ENCODE measurements at regions not wholly inside any gene's neighbourhood (a gene's known extent, or its start where the extent isn't known, plus 50 kb on each side); places are given as distances from the start of the nearest gene placed in this dataset.

DNA sequence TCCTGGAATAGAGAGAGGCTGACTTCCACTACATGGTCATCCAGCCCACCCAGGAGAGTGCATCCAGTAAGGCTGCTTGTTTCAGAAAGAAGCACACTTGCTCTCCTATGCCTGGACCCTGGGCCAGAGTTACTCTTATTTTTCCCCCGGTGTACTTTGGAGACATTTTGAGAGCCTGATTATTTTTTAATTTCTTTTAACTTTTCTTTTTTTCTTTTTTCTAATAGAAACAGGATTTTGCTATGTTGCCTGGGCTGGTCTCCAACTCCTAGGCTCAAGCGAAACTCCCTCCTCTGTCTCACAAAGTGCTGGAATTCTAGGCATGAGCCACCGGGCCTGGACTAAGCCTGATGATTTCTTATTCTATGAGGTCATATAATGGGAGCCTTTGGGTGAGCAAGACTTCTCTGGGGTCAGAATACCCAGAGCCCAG lies 62.2 kb downstream of the RPL37A start:
- Histone ChIP-seq H3K27me3 (ENCODE audit: control insufficient read depth, insufficient read depth, low read length) (no peaks in the 10 kb centered on the region), H3K36me3 (ENCODE audit: control insufficient read depth, insufficient read depth, low read length) (no peaks in the 10 kb centered on the region), H3K27ac (ENCODE audit: insufficient read depth, low read length, poor library complexity, severe bottlenecking) (no peak overlapping the region), H3K4me3 (ENCODE audit: low read depth, low read length) (no peak overlapping the region), H3K4me1 (ENCODE audit: control insufficient read depth, insufficient read depth, low read length, poor library complexity, severe bottlenecking) (no peaks in the 10 kb centered on the region), H3K9me3 (ENCODE audit: control insufficient read depth in 2 of 2, low read length in 2 of 2) (no peaks in the 10 kb centered on the region)
- no peak for ATAC-seq (ENCODE audit: low read depth in 2 of 2)
- H3K27ac Mint-ChIP-seq: no peak overlapping the region
- peaks cover 0 to 4% (median 0%) of the 10 kb centered on the region in 7 donors for H3K9me3 Mint-ChIP-seq
- peaks cover 8% of the 10 kb centered on the region for H3K27me3 Mint-ChIP-seq
- no peak overlapping the region for H3K4me3 Mint-ChIP-seq
- no peaks in the 10 kb centered on the region for H3K36me3 Mint-ChIP-seq
- H3K4me1 Mint-ChIP-seq: no peaks in the 10 kb centered on the region
- DNase-seq: no peak

DNA sequence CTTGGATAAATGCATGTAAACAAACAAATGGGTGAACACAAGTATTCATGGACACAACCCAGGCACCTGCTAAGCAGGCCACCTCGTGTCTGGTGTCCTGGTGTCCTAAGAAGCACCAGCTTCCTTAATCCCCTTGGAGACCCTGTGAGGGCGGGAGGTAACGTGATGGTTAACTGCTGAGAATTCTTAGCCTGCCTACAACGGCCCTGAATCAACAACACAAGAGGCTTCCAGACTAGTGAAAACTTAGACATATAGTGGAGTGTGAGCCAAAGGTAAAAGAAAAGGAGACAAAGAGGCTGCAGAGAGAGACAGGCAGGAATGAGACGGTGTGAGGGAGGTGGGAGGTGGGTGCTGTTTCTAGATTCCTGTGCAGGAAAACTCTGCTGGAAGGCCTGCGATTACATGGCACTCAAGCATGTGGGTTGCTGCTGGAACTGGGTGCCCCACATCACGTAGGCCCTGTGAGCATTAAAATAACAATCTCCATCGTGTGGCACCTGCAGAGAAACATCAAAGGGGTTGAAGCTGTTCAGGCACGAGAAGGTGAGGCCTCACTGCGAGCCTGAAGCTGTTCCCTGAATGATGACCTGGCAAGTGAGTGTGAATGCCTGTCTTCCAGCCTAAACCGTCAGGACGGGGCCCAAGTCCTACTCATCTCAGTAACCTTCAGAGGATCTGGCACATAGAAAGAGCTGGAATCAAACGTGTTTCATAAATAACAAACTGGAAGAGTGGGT lies 64.2 kb downstream of the RPL37A start:
- H3K4me1 Mint-ChIP-seq: no peaks in the 10 kb centered on the region
- H3K27me3 ChIP-seq (ENCODE audit: control insufficient read depth, insufficient read depth, low read length): no peaks in the 10 kb centered on the region
- no peak overlapping the region for H3K4me3 ChIP-seq (ENCODE audit: low read depth, low read length)
- peaks cover 0 to 4% (median 0%) of the 10 kb centered on the region in 7 donors for H3K9me3 Mint-ChIP-seq
- ATAC-seq (ENCODE audit: low read depth in 2 of 2): no peak
- DNase-seq: no peak
- H3K36me3 Mint-ChIP-seq: no peaks in the 10 kb centered on the region
- H3K27me3 Mint-ChIP-seq: peaks cover 7% of the 10 kb centered on the region
- no peak overlapping the region for H3K27ac Mint-ChIP-seq
- no peaks in the 10 kb centered on the region for H3K9me3 ChIP-seq (ENCODE audit: control insufficient read depth in 2 of 2, low read length in 2 of 2)
- no peak overlapping the region for H3K27ac ChIP-seq (ENCODE audit: insufficient read depth, low read length, poor library complexity, severe bottlenecking)
- no peaks in the 10 kb centered on the region for H3K4me1 ChIP-seq (ENCODE audit: control insufficient read depth, insufficient read depth, low read length, poor library complexity, severe bottlenecking)
- no peaks in the 10 kb centered on the region for H3K36me3 ChIP-seq (ENCODE audit: control insufficient read depth, insufficient read depth, low read length)
- no peak overlapping the region for H3K4me3 Mint-ChIP-seq

DNA sequence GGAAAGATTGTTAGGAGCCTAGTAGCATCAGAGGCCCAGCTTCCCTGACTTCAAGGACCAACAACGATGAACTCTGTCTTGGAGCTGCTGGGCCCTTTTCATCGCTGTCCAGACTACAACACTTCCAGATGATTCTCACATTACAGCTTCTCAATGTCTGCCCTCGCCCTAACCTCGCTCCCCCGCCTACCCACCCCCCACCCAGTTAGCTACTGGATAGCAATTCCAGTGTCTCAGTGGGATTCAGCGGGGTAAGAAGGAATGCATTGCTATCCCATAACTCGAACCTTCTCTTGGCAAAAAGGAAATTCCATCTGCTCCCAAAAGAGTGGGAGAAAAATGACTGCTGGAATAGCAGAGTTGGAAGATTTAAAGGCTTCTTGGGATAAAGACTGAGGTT lies 65.0 kb downstream of the RPL37A start:
- no peak for DNase-seq
- peaks cover 7% of the 10 kb centered on the region for H3K27me3 Mint-ChIP-seq
- H3K27me3 ChIP-seq (ENCODE audit: control insufficient read depth, insufficient read depth, low read length): no peaks in the 10 kb centered on the region
- H3K27ac Mint-ChIP-seq: no peak overlapping the region
- peaks cover 0 to 4% (median 0%) of the 10 kb centered on the region in 7 donors for H3K9me3 Mint-ChIP-seq
- H3K27ac ChIP-seq (ENCODE audit: insufficient read depth, low read length, poor library complexity, severe bottlenecking): no peak overlapping the region
- no peak overlapping the region for H3K4me3 ChIP-seq (ENCODE audit: low read depth, low read length)
- no peaks in the 10 kb centered on the region for H3K36me3 Mint-ChIP-seq
- no peaks in the 10 kb centered on the region for H3K4me1 Mint-ChIP-seq
- ATAC-seq (ENCODE audit: low read depth in 2 of 2): no peak
- H3K9me3 ChIP-seq (ENCODE audit: control insufficient read depth in 2 of 2, low read length in 2 of 2): no peaks in the 10 kb centered on the region
- H3K36me3 ChIP-seq (ENCODE audit: control insufficient read depth, insufficient read depth, low read length): no peaks in the 10 kb centered on the region
- no peaks in the 10 kb centered on the region for H3K4me1 ChIP-seq (ENCODE audit: control insufficient read depth, insufficient read depth, low read length, poor library complexity, severe bottlenecking)
- H3K4me3 Mint-ChIP-seq: no peak overlapping the region

DNA sequence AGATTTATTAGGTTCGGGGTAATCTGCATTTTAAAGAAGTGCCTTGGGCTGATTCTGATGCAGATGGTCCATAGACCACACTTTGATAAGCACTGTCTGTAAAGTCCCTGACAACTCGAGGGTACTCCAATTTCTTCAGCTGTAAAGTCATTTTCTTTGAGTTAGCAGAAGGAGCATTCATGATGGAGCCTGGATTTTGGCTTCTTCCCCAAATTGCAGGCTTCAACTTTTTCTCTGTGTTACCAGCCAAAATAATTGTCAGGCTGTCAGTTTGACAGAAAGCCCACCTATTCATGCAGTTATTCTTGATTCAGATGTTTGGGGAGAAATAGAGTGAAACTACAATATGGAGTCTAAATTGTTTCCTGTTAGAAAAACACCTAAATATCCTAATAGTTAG lies 66.0 kb downstream of the RPL37A start:
- Mint-ChIP-seq H3K4me3 (no peak overlapping the region), H3K4me1 (no peaks in the 10 kb centered on the region), H3K27me3 (peaks cover 7% of the 10 kb centered on the region), H3K9me3 (peaks cover 0 to 4% (median 0%) of the 10 kb centered on the region in 7 donors), H3K27ac (no peak overlapping the region), H3K36me3 (no peaks in the 10 kb centered on the region)
- H3K4me1 ChIP-seq (ENCODE audit: control insufficient read depth, insufficient read depth, low read length, poor library complexity, severe bottlenecking): no peaks in the 10 kb centered on the region
- no peaks in the 10 kb centered on the region for H3K36me3 ChIP-seq (ENCODE audit: control insufficient read depth, insufficient read depth, low read length)
- no peaks in the 10 kb centered on the region for H3K9me3 ChIP-seq (ENCODE audit: control insufficient read depth in 2 of 2, low read length in 2 of 2)
- H3K27ac ChIP-seq (ENCODE audit: insufficient read depth, low read length, poor library complexity, severe bottlenecking): no peak overlapping the region
- H3K4me3 ChIP-seq (ENCODE audit: low read depth, low read length): no peak overlapping the region
- ATAC-seq (ENCODE audit: low read depth in 2 of 2): no peak
- no peaks in the 10 kb centered on the region for H3K27me3 ChIP-seq (ENCODE audit: control insufficient read depth, insufficient read depth, low read length)
- DNase-seq: no peak

DNA sequence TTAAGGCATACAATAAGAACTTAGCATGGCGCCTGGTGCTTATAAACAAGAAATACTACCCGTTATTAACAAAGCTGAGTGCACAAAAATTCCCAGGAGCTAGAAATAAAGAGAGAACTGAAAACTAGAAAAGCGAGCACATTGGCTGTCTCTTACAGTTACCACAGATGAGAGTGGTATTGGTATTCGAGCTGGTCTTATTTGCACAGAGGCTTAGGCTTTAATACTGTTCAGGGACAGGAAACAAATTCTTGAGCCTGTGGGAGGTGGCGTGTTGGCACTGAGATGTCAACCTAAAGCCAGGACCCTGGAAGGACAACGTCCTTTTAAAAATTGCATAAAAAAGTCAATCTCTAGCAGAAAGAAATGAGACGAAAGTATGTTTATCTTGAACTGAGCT lies 67.3 kb upstream of the IGFBP2 start:
- Mint-ChIP-seq H3K4me1 (no peaks in the 10 kb centered on the region), H3K27me3 (peaks cover 7% of the 10 kb centered on the region), H3K4me3 (no peak overlapping the region), H3K36me3 (no peaks in the 10 kb centered on the region), H3K9me3 (peaks cover 0 to 5% (median 0%) of the 10 kb centered on the region in 7 donors), H3K27ac (no peak overlapping the region)
- H3K4me1 ChIP-seq (ENCODE audit: control insufficient read depth, insufficient read depth, low read length, poor library complexity, severe bottlenecking): no peaks in the 10 kb centered on the region
- H3K4me3 ChIP-seq (ENCODE audit: low read depth, low read length): no peak overlapping the region
- no peak overlapping the region for H3K27ac ChIP-seq (ENCODE audit: insufficient read depth, low read length, poor library complexity, severe bottlenecking)
- no peak for DNase-seq
- H3K27me3 ChIP-seq (ENCODE audit: control insufficient read depth, insufficient read depth, low read length): no peaks in the 10 kb centered on the region
- H3K36me3 ChIP-seq (ENCODE audit: control insufficient read depth, insufficient read depth, low read length): no peaks in the 10 kb centered on the region
- no peak for ATAC-seq (ENCODE audit: low read depth in 2 of 2)
- H3K9me3 ChIP-seq (ENCODE audit: control insufficient read depth in 2 of 2, low read length in 2 of 2): no peaks in the 10 kb centered on the region

DNA sequence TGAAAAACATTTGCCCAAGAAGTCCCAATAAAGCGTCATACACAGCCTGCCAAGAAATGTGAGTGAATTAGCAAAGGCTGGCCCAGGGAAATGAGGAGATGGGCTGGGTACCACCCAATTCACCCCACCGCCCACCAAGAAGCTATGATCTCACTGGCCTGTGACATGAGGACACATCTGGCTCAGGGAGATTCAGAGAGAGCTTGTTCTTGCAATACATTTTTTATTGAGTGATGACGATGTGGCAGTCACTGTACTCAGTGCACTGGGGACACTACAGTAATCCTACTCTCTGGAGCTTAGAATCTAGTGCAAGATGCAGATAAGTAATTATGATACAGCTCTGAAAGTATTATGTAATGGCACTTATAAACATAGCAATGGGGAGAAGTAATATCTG lies 64.6 kb upstream of the IGFBP2 start:
- Histone ChIP-seq H3K27me3 (ENCODE audit: control insufficient read depth, insufficient read depth, low read length) (no peaks in the 10 kb centered on the region), H3K4me1 (ENCODE audit: control insufficient read depth, insufficient read depth, low read length, poor library complexity, severe bottlenecking) (no peaks in the 10 kb centered on the region), H3K27ac (ENCODE audit: insufficient read depth, low read length, poor library complexity, severe bottlenecking) (no peak overlapping the region), H3K36me3 (ENCODE audit: control insufficient read depth, insufficient read depth, low read length) (no peaks in the 10 kb centered on the region), H3K9me3 (ENCODE audit: control insufficient read depth in 2 of 2, low read length in 2 of 2) (no peaks in the 10 kb centered on the region), H3K4me3 (ENCODE audit: low read depth, low read length) (no peak overlapping the region)
- no peaks in the 10 kb centered on the region for H3K36me3 Mint-ChIP-seq
- ATAC-seq (ENCODE audit: low read depth in 2 of 2): no peak
- DNase-seq: no peak
- no peak overlapping the region for H3K27ac Mint-ChIP-seq
- H3K9me3 Mint-ChIP-seq: peaks cover 0 to 11% (median 0%) of the 10 kb centered on the region in 7 donors
- no peaks in the 10 kb centered on the region for H3K4me1 Mint-ChIP-seq
- H3K27me3 Mint-ChIP-seq: peaks cover 7% of the 10 kb centered on the region
- H3K4me3 Mint-ChIP-seq: no peak overlapping the region

DNA sequence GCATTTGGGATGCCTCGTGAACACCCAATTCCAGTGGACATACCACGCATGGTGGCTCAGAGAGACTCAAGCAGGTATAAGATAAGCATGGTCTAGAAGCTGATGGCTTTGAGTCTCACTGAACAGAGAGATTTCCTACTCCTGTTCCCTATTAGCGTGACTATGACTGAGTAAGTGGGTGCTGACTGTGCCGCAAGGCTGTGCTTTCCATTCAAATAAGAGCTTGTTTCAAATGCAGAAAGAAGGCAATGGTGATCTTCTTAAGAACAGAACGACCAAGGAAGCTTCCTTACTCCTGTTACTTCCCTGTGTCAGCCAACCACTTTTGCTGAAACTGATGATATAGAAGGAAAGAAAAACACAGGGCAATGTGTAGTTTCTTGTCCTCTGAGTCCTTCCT lies 63.5 kb upstream of the IGFBP2 start:
- peaks cover 0 to 8% (median 0%) of the 10 kb centered on the region in 7 donors for H3K9me3 Mint-ChIP-seq
- H3K36me3 Mint-ChIP-seq: no peaks in the 10 kb centered on the region

DNA sequence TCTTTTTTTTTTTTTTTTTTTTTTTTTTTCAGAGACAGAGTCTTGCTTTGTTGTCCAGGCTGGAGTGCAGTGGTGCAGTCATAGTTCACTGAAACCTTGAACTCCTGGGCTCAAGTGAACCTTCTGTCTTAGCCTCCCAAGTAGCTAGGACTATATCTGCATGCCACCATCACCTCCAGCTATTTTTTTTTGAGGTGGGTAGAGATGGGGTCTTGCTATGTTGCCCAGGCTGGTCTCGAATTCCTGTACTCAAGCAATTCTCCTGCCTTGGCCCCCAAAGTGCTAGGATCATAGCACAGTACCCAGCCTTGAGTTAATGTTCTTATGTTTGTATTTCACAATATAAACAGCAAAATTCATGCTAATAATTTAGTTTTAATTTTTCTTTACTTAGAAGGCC lies 62.9 kb upstream of the IGFBP2 start:
- Mint-ChIP-seq H3K9me3 (peaks cover 0 to 8% (median 0%) of the 10 kb centered on the region in 7 donors), H3K4me1 (no peaks in the 10 kb centered on the region), H3K27me3 (peaks cover 7% of the 10 kb centered on the region), H3K36me3 (no peaks in the 10 kb centered on the region), H3K27ac (no peak overlapping the region), H3K4me3 (no peak overlapping the region)
- DNase-seq (no peak), ATAC-seq (ENCODE audit: low read depth in 2 of 2) (no peak)
- Histone ChIP-seq H3K4me1 (ENCODE audit: control insufficient read depth, insufficient read depth, low read length, poor library complexity, severe bottlenecking) (no peaks in the 10 kb centered on the region), H3K9me3 (ENCODE audit: control insufficient read depth in 2 of 2, low read length in 2 of 2) (no peaks in the 10 kb centered on the region), H3K36me3 (ENCODE audit: control insufficient read depth, insufficient read depth, low read length) (no peaks in the 10 kb centered on the region), H3K27ac (ENCODE audit: insufficient read depth, low read length, poor library complexity, severe bottlenecking) (no peak overlapping the region), H3K4me3 (ENCODE audit: low read depth, low read length) (no peak overlapping the region), H3K27me3 (ENCODE audit: control insufficient read depth, insufficient read depth, low read length) (no peaks in the 10 kb centered on the region)

More for the DNA sequence above, 63.5 kb upstream of the IGFBP2 start:
- no peak overlapping the region for H3K4me3 ChIP-seq (ENCODE audit: low read depth, low read length)
- Mint-ChIP-seq H3K27me3 (peaks cover 7% of the 10 kb centered on the region), H3K4me3 (no peak overlapping the region), H3K4me1 (no peaks in the 10 kb centered on the region), H3K27ac (no peak overlapping the region)
- DNase-seq (no peak), ATAC-seq (ENCODE audit: low read depth in 2 of 2) (no peak)
- H3K9me3 ChIP-seq (ENCODE audit: control insufficient read depth in 2 of 2, low read length in 2 of 2): no peaks in the 10 kb centered on the region
- no peaks in the 10 kb centered on the region for H3K36me3 ChIP-seq (ENCODE audit: control insufficient read depth, insufficient read depth, low read length)
- no peaks in the 10 kb centered on the region for H3K4me1 ChIP-seq (ENCODE audit: control insufficient read depth, insufficient read depth, low read length, poor library complexity, severe bottlenecking)
- no peak overlapping the region for H3K27ac ChIP-seq (ENCODE audit: insufficient read depth, low read length, poor library complexity, severe bottlenecking)
- no peaks in the 10 kb centered on the region for H3K27me3 ChIP-seq (ENCODE audit: control insufficient read depth, insufficient read depth, low read length)

All from CD4-positive, CD25-positive, alpha-beta regulatory T cell (primary cell).